Fibroblast of lung (primary cell): ENCODE measurements at regions not wholly inside any gene's neighbourhood (a gene's known extent, or its start where the extent isn't known, plus 50 kb on each side); places are given as distances from the start of the nearest gene placed in this dataset.

Experiments used
- CTCF ChIP-seq, 2 donors: IDR thresholded peaks in 1 of 2; conservative IDR thresholded peaks in 1 of 2; 1 replicate in 1 of 2; 2 replicates in 1 of 2; pipeline ENCODE4 v1.5.1; 2011 to 2012; ENCODE audit warnings: low read length in 2 of 2, control low read depth in 1 of 2, inconsistent platforms in 1 of 2, low read depth in 1 of 2, mild to moderate bottlenecking in 1 of 2
- EZH2 ChIP-seq: IDR thresholded peaks from 2 replicates; pipeline ENCODE4 v1.5.1; 2012; ENCODE audit warnings: low read length, control low read depth, mild to moderate bottlenecking; ENCODE audit errors: missing control alignments

- TF ChIP-seq CTCF (conservative IDR thresholded peaks at IDR 0.05 in 1 of 2, IDR thresholded peaks at IDR 0.05 in 1 of 2; ENCODE audit: low read depth in 1 of 2, low read length in 2 of 2) (no peak), EZH2 (no peak)
Observed at GRCh38 chrX:53813670-53814440, 127.3 kb upstream of the HUWE1 start.
